Fibroblast of lung (primary cell): ENCODE measurements at regions not wholly inside any gene's neighbourhood (a gene's known extent, or its start where the extent isn't known, plus 50 kb on each side); places are given as distances from the start of the nearest gene placed in this dataset.

ENCODE experiments used
- DNase-seq, 2 donors: peaks; one replicate each; pipeline versions ENCODE4 v3.0.0 to v3.0.0-alpha.2; 2010; ENCODE audit warnings: low read depth in 2 of 2
- H2AFZ ChIP-seq: 2 replicates; pipeline ENCODE4 v1.5.1; 2012; ENCODE audit warnings: low read length, control low read depth, inconsistent platforms
- H3K27ac ChIP-seq: 2 replicates; pipeline ENCODE4 v1.5.1; 2011; ENCODE audit warnings: low read length, control low read depth; ENCODE audit not compliant: insufficient read depth
- H3K27me3 ChIP-seq: 2 replicates; pipeline ENCODE4 v1.5.1; 2011; ENCODE audit warnings: mild to moderate bottlenecking, low read length; ENCODE audit not compliant: control insufficient read depth, insufficient read depth
- H3K36me3 ChIP-seq: 2 replicates; pipeline ENCODE4 v1.5.1; 2011; ENCODE audit warnings: low read length; ENCODE audit not compliant: control insufficient read depth, insufficient read depth
- H3K4me1 ChIP-seq: 2 replicates; pipeline ENCODE4 v1.5.1; 2011; ENCODE audit warnings: low read length; ENCODE audit not compliant: control insufficient read depth, insufficient read depth; ENCODE audit errors: extremely low read depth
- H3K4me2 ChIP-seq: 2 replicates; pipeline ENCODE4 v1.5.1; 2011; ENCODE audit warnings: low read length, control low read depth; ENCODE audit not compliant: insufficient read depth; ENCODE audit errors: extremely low read depth
- H3K4me3 ChIP-seq, 4 experiments: fragments of 200-600 bp in 1 of 4; sonication (generic) in 1 of 4; replicated peaks in 1 of 4; 2 replicates each; pipeline ENCODE4 v1.5.1; 2011 to 2016; ENCODE audit warnings: low read length in 4 of 4, low read depth in 3 of 4, mild to moderate bottlenecking in 3 of 4, control low read depth in 2 of 4, inconsistent platforms in 1 of 4, mixed read lengths in 1 of 4; ENCODE audit not compliant: insufficient read depth in 1 of 4; ENCODE audit errors: control extremely low read depth in 1 of 4
- H3K79me2 ChIP-seq: 2 replicates; pipeline ENCODE4 v1.5.1; 2012; ENCODE audit warnings: mild to moderate bottlenecking, low read length, inconsistent platforms; ENCODE audit not compliant: control insufficient read depth, insufficient read depth
- H3K9ac ChIP-seq: 2 replicates; pipeline ENCODE4 v1.5.1; 2011; ENCODE audit warnings: mild to moderate bottlenecking, low read length, control low read depth; ENCODE audit not compliant: insufficient read depth
- H3K9me3 ChIP-seq: 2 replicates; pipeline ENCODE4 v1.5.1; 2012; ENCODE audit warnings: low read depth, low read length; ENCODE audit not compliant: control insufficient read depth, insufficient read depth
- H4K20me1 ChIP-seq: 2 replicates; pipeline ENCODE4 v1.5.1; 2011; ENCODE audit warnings: low read length; ENCODE audit not compliant: control insufficient read depth, insufficient read depth; ENCODE audit errors: extremely low read depth
- EZH2 ChIP-seq: IDR thresholded peaks from 2 replicates; pipeline ENCODE4 v1.5.1; 2012; ENCODE audit warnings: low read length, control low read depth, mild to moderate bottlenecking; ENCODE audit errors: missing control alignments
- TF ChIP-seq, protein P1 (sequence below), 2 donors: IDR thresholded peaks in 1 of 2; conservative IDR thresholded peaks in 1 of 2; 1 replicate in 1 of 2; 2 replicates in 1 of 2; pipeline ENCODE4 v1.5.1; 2011 to 2012; ENCODE audit warnings: low read length in 2 of 2, control low read depth in 1 of 2, inconsistent platforms in 1 of 2, low read depth in 1 of 2, mild to moderate bottlenecking in 1 of 2

DNA sequence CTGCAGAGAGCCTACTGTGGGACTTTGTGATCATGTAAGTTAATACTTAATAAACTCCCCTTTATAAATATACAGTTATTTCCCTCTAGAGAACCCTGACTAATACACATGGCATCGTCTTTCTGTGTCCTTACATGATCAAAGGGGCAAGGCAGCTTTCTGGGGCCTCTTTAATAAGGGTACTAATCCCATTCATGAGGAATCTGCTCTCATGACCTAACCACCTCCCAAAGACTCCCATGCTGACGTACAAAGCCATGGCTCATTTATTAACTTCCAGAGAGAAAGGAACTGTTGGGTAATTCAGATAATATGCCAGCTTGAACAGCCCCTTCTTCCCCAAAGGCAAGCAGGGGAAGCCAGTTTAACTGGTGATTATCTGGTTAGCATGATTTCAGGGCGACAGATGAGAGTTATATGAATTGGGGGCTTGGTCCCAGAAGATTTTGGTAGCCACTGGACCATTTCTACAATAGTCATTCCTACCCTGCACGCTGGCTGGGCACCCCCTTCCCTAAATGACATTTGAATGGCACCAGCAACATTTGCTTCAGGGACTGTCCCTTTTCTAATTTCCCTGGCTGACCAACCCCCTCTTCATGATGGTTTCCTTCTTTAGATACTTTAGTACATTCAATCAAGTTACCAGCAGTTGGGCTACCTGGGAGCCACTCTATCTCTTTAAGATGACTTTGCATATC lies 83.6 kb upstream of the C3orf80 start:
- Histone ChIP-seq H3K4me2 (no peak overlapping the region), H3K36me3 (no peaks in the 10 kb centered on the region), H3K27me3 (no peaks in the 10 kb centered on the region), H3K27ac (no peak overlapping the region), H3K4me1 (no peaks in the 10 kb centered on the region), H3K9ac (no peak overlapping the region), H3K4me3 (no peak overlapping the region), H2AFZ (no peak overlapping the region), H3K9me3 (no peaks in the 10 kb centered on the region), H3K79me2 (no peaks in the 10 kb centered on the region), H4K20me1 (no peaks in the 10 kb centered on the region)
- peak in 1 of 2 donors; percentile 35 for DNase-seq
- TF ChIP-seq, protein P1, sequence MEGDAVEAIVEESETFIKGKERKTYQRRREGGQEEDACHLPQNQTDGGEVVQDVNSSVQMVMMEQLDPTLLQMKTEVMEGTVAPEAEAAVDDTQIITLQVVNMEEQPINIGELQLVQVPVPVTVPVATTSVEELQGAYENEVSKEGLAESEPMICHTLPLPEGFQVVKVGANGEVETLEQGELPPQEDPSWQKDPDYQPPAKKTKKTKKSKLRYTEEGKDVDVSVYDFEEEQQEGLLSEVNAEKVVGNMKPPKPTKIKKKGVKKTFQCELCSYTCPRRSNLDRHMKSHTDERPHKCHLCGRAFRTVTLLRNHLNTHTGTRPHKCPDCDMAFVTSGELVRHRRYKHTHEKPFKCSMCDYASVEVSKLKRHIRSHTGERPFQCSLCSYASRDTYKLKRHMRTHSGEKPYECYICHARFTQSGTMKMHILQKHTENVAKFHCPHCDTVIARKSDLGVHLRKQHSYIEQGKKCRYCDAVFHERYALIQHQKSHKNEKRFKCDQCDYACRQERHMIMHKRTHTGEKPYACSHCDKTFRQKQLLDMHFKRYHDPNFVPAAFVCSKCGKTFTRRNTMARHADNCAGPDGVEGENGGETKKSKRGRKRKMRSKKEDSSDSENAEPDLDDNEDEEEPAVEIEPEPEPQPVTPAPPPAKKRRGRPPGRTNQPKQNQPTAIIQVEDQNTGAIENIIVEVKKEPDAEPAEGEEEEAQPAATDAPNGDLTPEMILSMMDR (conservative IDR thresholded peaks at IDR 0.05 in 1 of 2, IDR thresholded peaks at IDR 0.05 in 1 of 2; ENCODE audit: low read depth in 1 of 2, low read length in 2 of 2): no peak
- no peak for TF ChIP-seq EZH2

DNA sequence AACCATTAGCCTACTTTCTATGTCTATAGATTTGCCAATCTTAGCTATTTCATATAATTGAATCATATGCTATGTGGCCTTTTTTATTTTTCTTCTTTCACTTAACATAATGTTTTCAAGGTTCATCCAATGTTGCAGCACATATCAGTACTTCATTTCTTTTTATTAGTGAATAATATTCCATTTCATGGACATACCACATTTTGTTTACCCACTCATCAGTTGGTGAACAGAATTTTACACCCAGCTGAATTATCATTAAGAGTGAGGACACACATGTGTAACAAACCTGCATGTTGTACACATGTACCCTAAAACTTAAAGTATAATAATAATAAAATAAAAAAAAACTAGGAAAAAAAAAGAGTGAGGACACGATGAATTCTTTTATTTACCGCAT lies 81.7 kb upstream of the C3orf80 start:
- no peak overlapping the region for H3K27ac ChIP-seq
- no peak overlapping the region for H3K4me3 ChIP-seq
- H3K9me3 ChIP-seq: no peaks in the 10 kb centered on the region
- no peaks in the 10 kb centered on the region for H3K79me2 ChIP-seq
- no peak for DNase-seq
- no peak overlapping the region for H3K9ac ChIP-seq
- no peaks in the 10 kb centered on the region for H4K20me1 ChIP-seq
- H3K27me3 ChIP-seq: no peaks in the 10 kb centered on the region
- no peaks in the 10 kb centered on the region for H3K36me3 ChIP-seq
- no peak for TF ChIP-seq EZH2
- TF ChIP-seq, protein P1 (conservative IDR thresholded peaks at IDR 0.05 in 1 of 2, IDR thresholded peaks at IDR 0.05 in 1 of 2; ENCODE audit: low read depth in 1 of 2, low read length in 2 of 2): no peak
- H3K4me1 ChIP-seq: no peaks in the 10 kb centered on the region
- H2AFZ ChIP-seq: no peak overlapping the region
- no peak overlapping the region for H3K4me2 ChIP-seq

DNA sequence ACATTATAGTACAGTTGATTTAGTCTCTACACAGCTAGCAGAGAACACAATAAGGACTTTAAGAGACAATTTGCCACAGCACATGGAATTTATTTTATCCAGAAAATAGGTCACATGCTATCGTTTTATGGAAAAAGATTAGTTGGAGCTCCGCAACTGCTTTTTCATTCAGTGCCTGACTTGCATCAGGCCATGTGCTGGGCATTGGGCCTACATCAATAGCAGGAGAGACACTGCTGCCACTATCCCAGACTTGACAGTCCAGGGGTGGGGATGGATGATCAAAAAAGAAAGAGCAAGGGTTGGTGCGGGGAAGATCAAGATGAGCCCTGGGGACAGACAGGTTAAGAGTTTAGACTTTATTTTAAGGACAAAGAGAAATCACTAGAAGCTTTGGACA lies 75.2 kb upstream of the C3orf80 start:
- Histone ChIP-seq H3K4me2 (no peak overlapping the region), H3K4me3 (no peak overlapping the region), H4K20me1 (no peaks in the 10 kb centered on the region), H3K27me3 (no peaks in the 10 kb centered on the region), H3K9ac (no peak overlapping the region), H3K79me2 (no peaks in the 10 kb centered on the region), H3K36me3 (no peaks in the 10 kb centered on the region), H2AFZ (no peak overlapping the region), H3K27ac (no peak overlapping the region), H3K4me1 (no peaks in the 10 kb centered on the region), H3K9me3 (no peaks in the 10 kb centered on the region)
- no peak for TF ChIP-seq EZH2
- TF ChIP-seq, protein P1 (conservative IDR thresholded peaks at IDR 0.05 in 1 of 2, IDR thresholded peaks at IDR 0.05 in 1 of 2; ENCODE audit: low read depth in 1 of 2, low read length in 2 of 2): no peak
- DNase-seq: no peak
